Liver (tissue), 3 donors: ENCODE measurements at regions not wholly inside any gene's neighbourhood (a gene's known extent, or its start where the extent isn't known, plus 50 kb on each side); places are given as distances from the start of the nearest gene placed in this dataset.
"Not testable (repeated sequence)": the region's sequence is repeated elsewhere in the genome, so short reads cannot be mapped to it uniquely, and the experiment has no call there.

Experiments used
- EGR1 ChIP-seq, 2 donors: IDR thresholded peaks; 2 replicates each; pipeline ENCODE4 v1.6.1; 2016 to 2018; ENCODE audit warnings: antibody characterized with exemption in 2 of 2, low read depth in 2 of 2
- RAD21 ChIP-seq, 2 donors: IDR thresholded peaks; 2 replicates each; pipeline ENCODE4 v1.6.1; 2016; ENCODE audit warnings: antibody characterized with exemption in 2 of 2, mild to moderate bottlenecking in 2 of 2
- TAF1 ChIP-seq: conservative IDR thresholded peaks from 2 replicates; pipeline ENCODE4 v1.6.1; 2016; ENCODE audit warnings: antibody characterized with exemption, mild to moderate bottlenecking
- YY1 ChIP-seq: IDR thresholded peaks from 2 replicates; pipeline ENCODE4 v1.6.1; 2016; ENCODE audit warnings: antibody characterized with exemption, mild to moderate bottlenecking
- TF ChIP-seq, protein P1 (sequence below): fragments of 150-350 bp; IDR thresholded peaks from 2 replicates; pipeline ENCODE4 v1.5.1; 2017; ENCODE audit warnings: improper control_type of control experiment, low read depth, low read length; ENCODE audit not compliant: missing input control
- TF ChIP-seq, protein P2 (sequence below): IDR thresholded peaks from 2 replicates; pipeline ENCODE4 v1.6.1; 2016; ENCODE audit warnings: antibody characterized with exemption, mild to moderate bottlenecking
- donor health status: healthy.
- donor health status: healthy.

DNA sequence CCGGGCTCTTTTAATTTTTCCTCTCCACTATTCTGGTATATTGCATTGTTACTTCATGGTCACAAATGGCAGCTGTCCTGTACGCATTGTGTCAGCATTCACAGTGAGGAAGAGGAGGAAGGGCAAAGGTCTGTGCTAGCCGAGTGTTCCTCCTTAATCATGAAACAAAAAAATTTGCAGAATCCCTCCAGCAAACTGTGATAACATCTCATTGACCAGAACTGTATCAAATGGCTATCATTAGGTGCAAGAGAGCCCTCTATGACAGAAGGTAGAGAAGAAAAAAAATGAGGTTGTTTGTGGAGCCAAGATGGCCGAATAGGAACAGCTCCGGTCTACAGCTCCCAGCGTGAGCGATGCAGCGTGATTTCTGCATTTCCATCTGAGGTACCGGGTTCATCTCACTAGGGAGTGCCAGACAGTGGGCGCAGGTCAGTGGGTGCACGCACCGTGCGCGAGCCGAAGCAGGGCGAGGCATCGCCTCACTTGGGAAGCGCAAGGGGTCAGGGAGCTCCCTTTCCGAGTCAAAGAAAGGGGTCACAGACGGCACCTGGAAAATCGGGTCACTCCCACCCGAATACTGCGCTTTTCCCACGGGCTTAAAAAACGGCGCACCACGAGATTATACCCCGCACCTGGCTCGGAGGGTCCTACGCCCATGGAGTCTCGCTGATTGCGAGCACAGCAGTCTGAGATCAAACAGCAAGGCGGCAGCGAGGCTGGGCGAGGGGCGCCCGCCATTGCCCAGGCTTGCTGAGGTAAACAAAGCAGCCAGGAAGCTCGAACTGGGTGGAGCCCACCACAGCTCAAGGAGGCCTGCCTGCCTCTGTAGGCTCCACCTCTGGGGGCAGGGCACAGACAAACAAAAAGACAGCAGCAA lies 180.6 kb upstream of the CHAC2 start:
- TF ChIP-seq, protein P1, sequence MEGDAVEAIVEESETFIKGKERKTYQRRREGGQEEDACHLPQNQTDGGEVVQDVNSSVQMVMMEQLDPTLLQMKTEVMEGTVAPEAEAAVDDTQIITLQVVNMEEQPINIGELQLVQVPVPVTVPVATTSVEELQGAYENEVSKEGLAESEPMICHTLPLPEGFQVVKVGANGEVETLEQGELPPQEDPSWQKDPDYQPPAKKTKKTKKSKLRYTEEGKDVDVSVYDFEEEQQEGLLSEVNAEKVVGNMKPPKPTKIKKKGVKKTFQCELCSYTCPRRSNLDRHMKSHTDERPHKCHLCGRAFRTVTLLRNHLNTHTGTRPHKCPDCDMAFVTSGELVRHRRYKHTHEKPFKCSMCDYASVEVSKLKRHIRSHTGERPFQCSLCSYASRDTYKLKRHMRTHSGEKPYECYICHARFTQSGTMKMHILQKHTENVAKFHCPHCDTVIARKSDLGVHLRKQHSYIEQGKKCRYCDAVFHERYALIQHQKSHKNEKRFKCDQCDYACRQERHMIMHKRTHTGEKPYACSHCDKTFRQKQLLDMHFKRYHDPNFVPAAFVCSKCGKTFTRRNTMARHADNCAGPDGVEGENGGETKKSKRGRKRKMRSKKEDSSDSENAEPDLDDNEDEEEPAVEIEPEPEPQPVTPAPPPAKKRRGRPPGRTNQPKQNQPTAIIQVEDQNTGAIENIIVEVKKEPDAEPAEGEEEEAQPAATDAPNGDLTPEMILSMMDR: not testable (repeated sequence)
- not testable (repeated sequence) for TF ChIP-seq TAF1; EGR1 (IDR thresholded peaks at IDR 0.05; ENCODE audit: low read depth in 2 of 2); RAD21 (IDR thresholded peaks at IDR 0.05); YY1
- TF ChIP-seq, protein P2, sequence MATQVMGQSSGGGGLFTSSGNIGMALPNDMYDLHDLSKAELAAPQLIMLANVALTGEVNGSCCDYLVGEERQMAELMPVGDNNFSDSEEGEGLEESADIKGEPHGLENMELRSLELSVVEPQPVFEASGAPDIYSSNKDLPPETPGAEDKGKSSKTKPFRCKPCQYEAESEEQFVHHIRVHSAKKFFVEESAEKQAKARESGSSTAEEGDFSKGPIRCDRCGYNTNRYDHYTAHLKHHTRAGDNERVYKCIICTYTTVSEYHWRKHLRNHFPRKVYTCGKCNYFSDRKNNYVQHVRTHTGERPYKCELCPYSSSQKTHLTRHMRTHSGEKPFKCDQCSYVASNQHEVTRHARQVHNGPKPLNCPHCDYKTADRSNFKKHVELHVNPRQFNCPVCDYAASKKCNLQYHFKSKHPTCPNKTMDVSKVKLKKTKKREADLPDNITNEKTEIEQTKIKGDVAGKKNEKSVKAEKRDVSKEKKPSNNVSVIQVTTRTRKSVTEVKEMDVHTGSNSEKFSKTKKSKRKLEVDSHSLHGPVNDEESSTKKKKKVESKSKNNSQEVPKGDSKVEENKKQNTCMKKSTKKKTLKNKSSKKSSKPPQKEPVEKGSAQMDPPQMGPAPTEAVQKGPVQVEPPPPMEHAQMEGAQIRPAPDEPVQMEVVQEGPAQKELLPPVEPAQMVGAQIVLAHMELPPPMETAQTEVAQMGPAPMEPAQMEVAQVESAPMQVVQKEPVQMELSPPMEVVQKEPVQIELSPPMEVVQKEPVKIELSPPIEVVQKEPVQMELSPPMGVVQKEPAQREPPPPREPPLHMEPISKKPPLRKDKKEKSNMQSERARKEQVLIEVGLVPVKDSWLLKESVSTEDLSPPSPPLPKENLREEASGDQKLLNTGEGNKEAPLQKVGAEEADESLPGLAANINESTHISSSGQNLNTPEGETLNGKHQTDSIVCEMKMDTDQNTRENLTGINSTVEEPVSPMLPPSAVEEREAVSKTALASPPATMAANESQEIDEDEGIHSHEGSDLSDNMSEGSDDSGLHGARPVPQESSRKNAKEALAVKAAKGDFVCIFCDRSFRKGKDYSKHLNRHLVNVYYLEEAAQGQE: not testable (repeated sequence)
